Progenitor cell of endocrine pancreas (in vitro differentiated cells): ENCODE measurements at regions not wholly inside any gene's neighbourhood (a gene's known extent, or its start where the extent isn't known, plus 50 kb on each side); places are given as distances from the start of the nearest gene placed in this dataset.

ENCODE experiments used
- DNase-seq: peaks from one replicate; pipeline ENCODE4 v3.0.0; 2021; ENCODE audit warnings: low spot score; ENCODE audit not compliant: unreplicated experiment
- H3K27ac Mint-ChIP-seq: 2 replicates; pipeline ENCODE4 v1.8.0; 2021; ENCODE audit warnings: mild to moderate bottlenecking, moderate library complexity, mixed read lengths
- H3K27me3 Mint-ChIP-seq: 2 replicates; pipeline ENCODE4 v1.8.0; 2021; ENCODE audit warnings: mixed read lengths
- H3K36me3 Mint-ChIP-seq: 2 replicates; pipeline ENCODE4 v1.8.0; 2022; ENCODE audit warnings: mixed read lengths; ENCODE audit not compliant: insufficient read depth
- H3K4me1 Mint-ChIP-seq: 2 replicates; pipeline ENCODE4 v1.8.0; 2021; ENCODE audit warnings: low read depth, mixed read lengths
- H3K4me3 Mint-ChIP-seq: 2 replicates; pipeline ENCODE4 v1.8.0; 2021; ENCODE audit warnings: low read depth, mild to moderate bottlenecking, moderate library complexity, mixed read lengths
- H3K9me3 Mint-ChIP-seq: 2 replicates; pipeline ENCODE4 v1.8.0; 2021; ENCODE audit warnings: low read depth, mixed read lengths
- TF ChIP-seq, protein P1 (sequence below): fragments of 200-600 bp; sonication (generic); IDR thresholded peaks from one replicate; pipeline ENCODE4 v1.5.0; 2021; ENCODE audit warnings: antibody characterized with exemption, mild to moderate bottlenecking; ENCODE audit not compliant: unreplicated experiment

DNA sequence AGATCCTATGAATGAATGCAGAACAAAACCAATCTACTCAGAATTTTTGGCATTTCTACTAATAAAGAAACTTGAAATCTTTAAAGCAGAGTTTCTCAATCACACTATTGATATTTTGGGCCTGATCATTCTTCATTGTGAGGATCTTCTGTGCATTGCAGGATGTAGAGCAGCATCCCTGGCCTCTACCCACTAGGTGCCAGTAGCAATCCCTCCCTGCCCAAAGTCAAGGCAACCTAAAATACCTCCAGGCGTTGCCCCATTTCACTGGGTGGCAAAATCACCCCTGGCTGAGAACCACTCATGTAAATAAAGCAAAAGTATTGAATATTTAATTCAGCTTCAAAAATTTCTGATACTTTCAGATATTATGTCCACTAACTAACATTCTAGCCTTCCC lies 213.0 kb downstream of the SP3 start:
- H3K4me1 Mint-ChIP-seq, result peaks cover 21% of the 10 kb centered on the region
- no peak for DNase-seq
- no peak overlapping the region for H3K27ac Mint-ChIP-seq
- H3K9me3 Mint-ChIP-seq, result no peaks in the 10 kb centered on the region
- TF ChIP-seq, protein P1, sequence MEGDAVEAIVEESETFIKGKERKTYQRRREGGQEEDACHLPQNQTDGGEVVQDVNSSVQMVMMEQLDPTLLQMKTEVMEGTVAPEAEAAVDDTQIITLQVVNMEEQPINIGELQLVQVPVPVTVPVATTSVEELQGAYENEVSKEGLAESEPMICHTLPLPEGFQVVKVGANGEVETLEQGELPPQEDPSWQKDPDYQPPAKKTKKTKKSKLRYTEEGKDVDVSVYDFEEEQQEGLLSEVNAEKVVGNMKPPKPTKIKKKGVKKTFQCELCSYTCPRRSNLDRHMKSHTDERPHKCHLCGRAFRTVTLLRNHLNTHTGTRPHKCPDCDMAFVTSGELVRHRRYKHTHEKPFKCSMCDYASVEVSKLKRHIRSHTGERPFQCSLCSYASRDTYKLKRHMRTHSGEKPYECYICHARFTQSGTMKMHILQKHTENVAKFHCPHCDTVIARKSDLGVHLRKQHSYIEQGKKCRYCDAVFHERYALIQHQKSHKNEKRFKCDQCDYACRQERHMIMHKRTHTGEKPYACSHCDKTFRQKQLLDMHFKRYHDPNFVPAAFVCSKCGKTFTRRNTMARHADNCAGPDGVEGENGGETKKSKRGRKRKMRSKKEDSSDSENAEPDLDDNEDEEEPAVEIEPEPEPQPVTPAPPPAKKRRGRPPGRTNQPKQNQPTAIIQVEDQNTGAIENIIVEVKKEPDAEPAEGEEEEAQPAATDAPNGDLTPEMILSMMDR, result no peak
- H3K36me3 Mint-ChIP-seq, result no peaks in the 10 kb centered on the region
- H3K4me3 Mint-ChIP-seq, result no peak overlapping the region
- H3K27me3 Mint-ChIP-seq, result peaks cover 4% of the 10 kb centered on the region

DNA sequence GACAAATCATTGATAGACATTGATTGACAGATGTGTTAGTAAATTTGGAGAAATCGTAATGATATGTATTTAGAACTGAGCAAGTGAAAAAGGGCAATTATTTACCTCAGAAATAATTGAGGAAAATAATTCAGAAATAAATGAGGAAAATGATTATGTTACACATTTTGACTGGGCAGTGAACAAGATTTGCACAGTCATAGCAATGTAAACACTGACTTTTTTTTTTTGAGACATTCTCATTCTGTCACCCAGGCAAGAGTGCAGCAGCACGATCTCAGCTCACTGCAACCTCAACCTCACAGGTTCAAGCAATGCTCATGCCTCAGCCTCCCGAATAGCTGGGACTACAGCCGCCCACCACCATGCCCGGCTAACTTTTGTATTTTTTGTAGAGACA lies 211.7 kb downstream of the SP3 start:
- TF ChIP-seq, protein P1, result no peak
- Mint-ChIP-seq H3K9me3 (no peaks in the 10 kb centered on the region), H3K4me1 (peaks cover 24% of the 10 kb centered on the region), H3K36me3 (no peaks in the 10 kb centered on the region), H3K4me3 (no peak overlapping the region), H3K27me3 (peaks cover 4% of the 10 kb centered on the region), H3K27ac (no peak overlapping the region)
- DNase-seq, result no peak

DNA sequence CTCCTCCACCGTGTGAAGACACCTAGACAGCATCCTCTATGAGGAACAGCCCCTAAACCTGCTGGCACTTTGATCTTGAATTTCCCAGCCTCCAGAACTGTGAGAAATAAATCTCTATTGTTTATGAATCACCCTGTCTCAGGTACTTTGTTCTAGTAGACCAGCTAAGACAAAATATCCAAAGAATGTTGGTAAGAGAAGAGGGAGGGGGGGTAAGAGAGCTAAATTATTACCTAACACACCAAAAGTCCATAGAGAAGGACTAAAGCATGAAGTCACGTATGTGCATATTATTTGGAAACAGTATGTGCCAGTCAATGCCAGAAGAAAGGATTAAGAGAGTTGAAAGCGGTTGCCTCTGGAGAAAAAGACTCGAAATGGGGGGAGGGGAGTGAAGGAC lies 211.0 kb downstream of the SP3 start:
- H3K4me3 Mint-ChIP-seq, result no peak overlapping the region
- H3K4me1 Mint-ChIP-seq, result peaks cover 24% of the 10 kb centered on the region
- no peaks in the 10 kb centered on the region for H3K9me3 Mint-ChIP-seq
- no peak for DNase-seq
- TF ChIP-seq, protein P1, result no peak
- H3K36me3 Mint-ChIP-seq, result no peaks in the 10 kb centered on the region
- H3K27me3 Mint-ChIP-seq, result peaks cover 4% of the 10 kb centered on the region
- H3K27ac Mint-ChIP-seq, result no peak overlapping the region

DNA sequence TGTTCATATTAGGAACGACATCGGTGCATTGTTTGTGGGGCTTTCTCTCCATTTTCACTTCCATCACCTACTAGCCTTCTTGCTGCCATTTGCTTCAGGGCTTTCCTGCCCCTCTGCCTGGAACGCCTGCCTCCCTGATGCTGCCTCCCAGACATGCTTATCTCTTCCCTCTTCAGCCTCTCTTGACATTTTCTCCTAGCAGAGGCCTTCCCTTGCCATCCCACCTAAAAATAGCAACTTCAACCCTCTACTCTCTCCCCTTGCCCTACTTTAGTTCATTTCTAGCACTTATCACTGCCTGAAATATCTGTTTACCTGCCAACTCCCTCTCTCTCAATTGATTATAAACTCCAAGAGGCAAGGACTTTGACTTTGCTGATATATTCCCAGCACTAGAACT lies 210.3 kb downstream of the SP3 start:
- H3K9me3 Mint-ChIP-seq, result no peaks in the 10 kb centered on the region
- H3K4me1 Mint-ChIP-seq, result peaks cover 23% of the 10 kb centered on the region
- TF ChIP-seq, protein P1, result no peak
- no peaks in the 10 kb centered on the region for H3K36me3 Mint-ChIP-seq
- no peak overlapping the region for H3K27ac Mint-ChIP-seq
- no peak for DNase-seq
- H3K27me3 Mint-ChIP-seq, result peaks cover 4% of the 10 kb centered on the region
- H3K4me3 Mint-ChIP-seq, result no peak overlapping the region

DNA sequence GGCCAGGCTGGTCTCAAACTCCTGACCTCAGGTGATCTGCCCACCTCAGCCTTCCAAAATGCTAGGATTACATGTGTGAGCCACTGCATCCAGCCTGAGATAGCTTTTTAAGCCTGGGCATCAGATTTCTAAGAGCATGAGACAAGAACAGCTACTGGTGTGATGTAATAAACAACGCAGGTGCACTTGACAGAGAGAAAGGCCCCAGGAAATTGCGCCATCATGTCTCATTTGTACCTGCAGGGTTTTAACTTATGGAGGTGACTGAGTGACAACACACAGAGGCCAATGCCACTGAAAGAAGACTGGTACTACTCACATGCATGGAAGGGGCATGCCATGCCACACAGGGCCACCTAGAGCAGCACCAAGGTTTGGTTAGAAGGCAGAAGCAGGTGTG lies 209.4 kb downstream of the SP3 start:
- TF ChIP-seq, protein P1, result no peak
- H3K9me3 Mint-ChIP-seq, result no peaks in the 10 kb centered on the region
- no peak overlapping the region for H3K27ac Mint-ChIP-seq
- peaks cover 18% of the 10 kb centered on the region for H3K4me1 Mint-ChIP-seq
- H3K36me3 Mint-ChIP-seq, result no peaks in the 10 kb centered on the region
- H3K27me3 Mint-ChIP-seq, result peaks cover 3% of the 10 kb centered on the region
- no peak overlapping the region for H3K4me3 Mint-ChIP-seq
- no peak for DNase-seq
